ENCODE measurements at regions not wholly inside any gene's neighbourhood (a gene's known extent, or its start where the extent isn't known, plus 50 kb on each side); places are given as distances from the start of the nearest gene placed in this dataset.

DNA sequence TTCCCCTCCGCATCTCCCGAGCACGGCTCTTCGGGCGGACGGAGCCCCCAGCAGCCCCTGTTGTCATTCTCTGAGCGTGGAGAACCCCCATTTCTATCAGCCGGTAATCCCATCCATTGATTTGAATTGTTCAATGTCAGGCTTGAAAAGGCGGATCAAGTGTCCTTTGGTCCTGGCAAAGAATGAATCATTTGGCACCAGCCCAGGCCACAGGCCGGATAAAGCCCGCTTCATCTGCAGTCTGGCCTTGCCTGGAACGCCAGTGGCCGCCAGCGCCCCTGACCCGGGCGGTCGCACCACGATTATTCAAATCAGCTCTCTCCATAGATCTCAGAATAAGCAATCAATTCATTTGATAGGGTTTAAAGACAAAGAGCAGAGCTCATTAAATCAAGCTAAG, 188.9 kb downstream of the BRD1 start:
- Histone ChIP-seq H3K4me3 (no peak overlapping the region), H3K4me1 (ENCODE audit: control insufficient read depth in 1 of 2, low read depth in 2 of 2) (no peaks in the 10 kb centered on the region), H3K27me3 (replicated peaks; ENCODE audit: insufficient read depth) (no peaks in the 10 kb centered on the region), H3K27ac (no peak overlapping the region), H3K36me3 (no peaks in the 10 kb centered on the region), H3K9me3 (no peaks in the 10 kb centered on the region)
- no peak for DNase-seq (ENCODE audit: low spot score)
- no peak for ATAC-seq (ENCODE audit: insufficient number of reproducible peaks, low FRiP score, low read depth)
- TF ChIP-seq, protein P1, sequence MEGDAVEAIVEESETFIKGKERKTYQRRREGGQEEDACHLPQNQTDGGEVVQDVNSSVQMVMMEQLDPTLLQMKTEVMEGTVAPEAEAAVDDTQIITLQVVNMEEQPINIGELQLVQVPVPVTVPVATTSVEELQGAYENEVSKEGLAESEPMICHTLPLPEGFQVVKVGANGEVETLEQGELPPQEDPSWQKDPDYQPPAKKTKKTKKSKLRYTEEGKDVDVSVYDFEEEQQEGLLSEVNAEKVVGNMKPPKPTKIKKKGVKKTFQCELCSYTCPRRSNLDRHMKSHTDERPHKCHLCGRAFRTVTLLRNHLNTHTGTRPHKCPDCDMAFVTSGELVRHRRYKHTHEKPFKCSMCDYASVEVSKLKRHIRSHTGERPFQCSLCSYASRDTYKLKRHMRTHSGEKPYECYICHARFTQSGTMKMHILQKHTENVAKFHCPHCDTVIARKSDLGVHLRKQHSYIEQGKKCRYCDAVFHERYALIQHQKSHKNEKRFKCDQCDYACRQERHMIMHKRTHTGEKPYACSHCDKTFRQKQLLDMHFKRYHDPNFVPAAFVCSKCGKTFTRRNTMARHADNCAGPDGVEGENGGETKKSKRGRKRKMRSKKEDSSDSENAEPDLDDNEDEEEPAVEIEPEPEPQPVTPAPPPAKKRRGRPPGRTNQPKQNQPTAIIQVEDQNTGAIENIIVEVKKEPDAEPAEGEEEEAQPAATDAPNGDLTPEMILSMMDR (IDR thresholded peaks at IDR 0.05), result no peak

DNA sequence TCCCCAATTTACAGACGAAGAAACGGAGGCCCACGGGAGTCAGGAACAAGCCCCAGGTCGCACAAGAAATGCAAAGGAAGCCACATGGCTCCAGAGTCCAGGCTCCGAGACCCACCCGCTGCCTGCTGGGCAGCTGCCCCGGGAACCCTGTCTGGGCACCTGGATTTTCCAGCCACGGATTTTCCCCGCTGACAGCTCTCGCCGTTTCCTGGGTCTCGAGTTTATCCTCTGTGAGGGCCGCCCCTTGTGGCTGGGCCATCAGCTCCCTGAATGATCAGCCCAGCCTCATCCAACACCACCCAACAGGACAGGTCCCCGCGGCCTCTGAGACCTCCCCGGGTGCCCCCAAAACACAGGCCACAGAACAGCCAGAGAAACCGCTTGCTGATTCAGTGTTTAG, 189.7 kb downstream of the BRD1 start:
- TF ChIP-seq, protein P1 (IDR thresholded peaks at IDR 0.05), result no peak
- Histone ChIP-seq H3K4me1 (ENCODE audit: control insufficient read depth in 1 of 2, low read depth in 2 of 2) (no peaks in the 10 kb centered on the region), H3K27me3 (replicated peaks; ENCODE audit: insufficient read depth) (no peaks in the 10 kb centered on the region), H3K36me3 (no peaks in the 10 kb centered on the region), H3K27ac (no peak overlapping the region), H3K4me3 (no peak overlapping the region), H3K9me3 (no peaks in the 10 kb centered on the region)
- ATAC-seq (ENCODE audit: insufficient number of reproducible peaks, low FRiP score, low read depth) (no peak), DNase-seq (ENCODE audit: low spot score) (no peak)

DNA sequence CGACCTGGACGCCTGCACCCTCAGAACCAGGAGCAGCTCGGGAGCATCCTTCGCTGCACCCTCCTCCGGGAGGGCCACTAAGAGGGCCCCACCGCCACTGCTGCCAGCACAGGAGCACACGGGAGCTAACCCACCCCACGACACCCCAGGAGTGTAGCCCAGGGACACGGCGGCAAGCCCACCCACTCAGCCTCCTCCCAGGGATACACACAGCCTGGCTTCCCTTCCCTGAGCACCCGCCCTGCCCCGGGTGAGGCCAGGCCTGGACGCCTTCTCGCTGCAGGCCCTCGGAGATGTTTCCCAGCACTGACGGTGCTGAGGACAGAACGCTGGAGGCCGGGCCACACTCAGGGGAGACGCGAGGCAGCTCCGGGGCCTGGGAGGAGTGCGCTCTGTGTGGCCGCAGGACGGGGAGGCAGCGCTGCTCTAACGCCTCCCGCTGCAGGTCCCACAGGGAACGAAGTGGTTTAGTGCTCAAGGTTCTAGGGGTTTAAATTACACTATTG, 190.4 kb downstream of the BRD1 start:
- Histone ChIP-seq H3K27ac (no peak overlapping the region), H3K27me3 (replicated peaks; ENCODE audit: insufficient read depth) (no peaks in the 10 kb centered on the region), H3K36me3 (no peaks in the 10 kb centered on the region), H3K4me3 (no peak overlapping the region), H3K9me3 (no peaks in the 10 kb centered on the region), H3K4me1 (ENCODE audit: control insufficient read depth in 1 of 2, low read depth in 2 of 2) (no peaks in the 10 kb centered on the region)
- TF ChIP-seq, protein P1 (IDR thresholded peaks at IDR 0.05), result no peak
- ATAC-seq (ENCODE audit: insufficient number of reproducible peaks, low FRiP score, low read depth) (no peak), DNase-seq (ENCODE audit: low spot score) (no peak)

- H3K4me1 ChIP-seq (ENCODE audit: control insufficient read depth in 1 of 2, low read depth in 2 of 2), result no peaks in the 10 kb centered on the region
- no peak overlapping the region for H3K4me3 ChIP-seq
- TF ChIP-seq, protein P1 (IDR thresholded peaks at IDR 0.05), result no peak
- H3K36me3 ChIP-seq, result no peaks in the 10 kb centered on the region
- no peak overlapping the region for H3K27ac ChIP-seq
- DNase-seq (ENCODE audit: low spot score) (no peak), ATAC-seq (ENCODE audit: insufficient number of reproducible peaks, low FRiP score, low read depth) (no peak)
- no peaks in the 10 kb centered on the region for H3K9me3 ChIP-seq
- no peaks in the 10 kb centered on the region for H3K27me3 ChIP-seq (replicated peaks; ENCODE audit: insufficient read depth)
Observed at GRCh38 chr22:49636649-49637048, 191.0 kb downstream of the BRD1 start.

DNA sequence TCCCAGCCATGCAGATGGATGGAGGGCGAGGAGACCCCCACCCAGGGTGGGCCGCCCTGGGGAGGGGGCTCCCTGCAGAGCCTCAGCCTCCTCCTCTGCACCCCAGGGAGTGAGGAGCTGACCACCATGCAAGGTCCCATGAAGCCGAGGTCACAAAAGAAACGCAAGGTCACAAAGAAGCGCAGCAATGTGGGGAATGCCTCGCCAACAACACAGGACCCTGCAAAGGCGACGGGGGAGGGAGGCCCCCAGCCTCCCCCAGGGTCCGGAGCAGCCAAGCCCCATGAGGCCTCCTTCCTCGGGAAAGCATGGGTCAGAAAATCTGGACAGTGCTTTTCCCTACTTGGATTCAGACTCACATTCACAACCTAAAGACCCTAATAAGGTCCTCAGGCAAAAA, 191.5 kb downstream of the BRD1 start:
- H3K4me1 ChIP-seq (ENCODE audit: control insufficient read depth in 1 of 2, low read depth in 2 of 2), result no peaks in the 10 kb centered on the region
- DNase-seq (ENCODE audit: low spot score) (no peak), ATAC-seq (ENCODE audit: insufficient number of reproducible peaks, low FRiP score, low read depth) (no peak)
- H3K9me3 ChIP-seq, result no peaks in the 10 kb centered on the region
- TF ChIP-seq, protein P1 (IDR thresholded peaks at IDR 0.05), result no peak
- H3K27ac ChIP-seq, result no peak overlapping the region
- H3K4me3 ChIP-seq, result no peak overlapping the region
- no peaks in the 10 kb centered on the region for H3K27me3 ChIP-seq (replicated peaks; ENCODE audit: insufficient read depth)
- no peaks in the 10 kb centered on the region for H3K36me3 ChIP-seq
